B cell (primary cell): ENCODE measurements at regions not wholly inside any gene's neighbourhood (a gene's known extent, or its start where the extent isn't known, plus 50 kb on each side); places are given as distances from the start of the nearest gene placed in this dataset.

Experiments used
- EZH2 ChIP-seq: IDR thresholded peaks from 2 replicates; pipeline ENCODE4 v1.6.1; 2012; ENCODE audit warnings: borderline replicate concordance, low read depth, mild to moderate bottlenecking, moderate library complexity, low read length; ENCODE audit not compliant: insufficient read depth, poor library complexity, severe bottlenecking
- TF ChIP-seq, protein P1 (sequence below): fragments of 200-600 bp; IDR thresholded peaks from one replicate; pipeline ENCODE4 v1.8.0; 2022; ENCODE audit warnings: antibody characterized with exemption, mild to moderate bottlenecking

DNA sequence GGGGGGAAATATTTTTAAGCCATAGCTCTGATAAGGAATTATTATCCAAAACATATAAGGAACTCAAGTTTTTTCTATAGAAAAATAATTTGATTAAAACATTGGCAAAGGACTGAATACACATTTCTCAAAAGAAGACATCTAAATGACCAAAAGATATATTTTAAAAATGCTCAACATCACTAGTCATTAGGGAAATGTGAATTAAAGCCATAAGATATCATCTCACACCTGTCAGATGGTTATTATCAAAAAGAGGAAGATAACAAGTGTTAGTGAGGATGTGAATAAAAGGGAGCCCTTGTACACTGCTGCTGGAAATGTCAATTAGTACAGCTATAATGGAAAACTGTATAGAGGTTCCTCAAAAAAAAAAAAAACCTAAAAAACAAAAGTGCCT lies 425.0 kb downstream of the DYNC2H1 start:
- TF ChIP-seq EZH2 = no peak
- TF ChIP-seq, protein P1, sequence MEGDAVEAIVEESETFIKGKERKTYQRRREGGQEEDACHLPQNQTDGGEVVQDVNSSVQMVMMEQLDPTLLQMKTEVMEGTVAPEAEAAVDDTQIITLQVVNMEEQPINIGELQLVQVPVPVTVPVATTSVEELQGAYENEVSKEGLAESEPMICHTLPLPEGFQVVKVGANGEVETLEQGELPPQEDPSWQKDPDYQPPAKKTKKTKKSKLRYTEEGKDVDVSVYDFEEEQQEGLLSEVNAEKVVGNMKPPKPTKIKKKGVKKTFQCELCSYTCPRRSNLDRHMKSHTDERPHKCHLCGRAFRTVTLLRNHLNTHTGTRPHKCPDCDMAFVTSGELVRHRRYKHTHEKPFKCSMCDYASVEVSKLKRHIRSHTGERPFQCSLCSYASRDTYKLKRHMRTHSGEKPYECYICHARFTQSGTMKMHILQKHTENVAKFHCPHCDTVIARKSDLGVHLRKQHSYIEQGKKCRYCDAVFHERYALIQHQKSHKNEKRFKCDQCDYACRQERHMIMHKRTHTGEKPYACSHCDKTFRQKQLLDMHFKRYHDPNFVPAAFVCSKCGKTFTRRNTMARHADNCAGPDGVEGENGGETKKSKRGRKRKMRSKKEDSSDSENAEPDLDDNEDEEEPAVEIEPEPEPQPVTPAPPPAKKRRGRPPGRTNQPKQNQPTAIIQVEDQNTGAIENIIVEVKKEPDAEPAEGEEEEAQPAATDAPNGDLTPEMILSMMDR = no peak
